AG10803 (cell line): ENCODE measurements at regions not wholly inside any gene's neighbourhood (a gene's known extent, or its start where the extent isn't known, plus 50 kb on each side); places are given as distances from the start of the nearest gene placed in this dataset.

ENCODE experiments used
- DNase-seq: peaks from one replicate; pipeline ENCODE4 v3.0.0; 2010; ENCODE audit warnings: low read depth
- H3K4me3 ChIP-seq: 2 replicates; pipeline ENCODE4 v1.5.1; 2011; ENCODE audit warnings: mild to moderate bottlenecking, low read length, control low read depth
- TF ChIP-seq, protein P1 (sequence below): conservative IDR thresholded peaks from 2 replicates; pipeline ENCODE4 v1.5.1; 2011; ENCODE audit warnings: mild to moderate bottlenecking, low read length, control low read depth, inconsistent platforms

DNA sequence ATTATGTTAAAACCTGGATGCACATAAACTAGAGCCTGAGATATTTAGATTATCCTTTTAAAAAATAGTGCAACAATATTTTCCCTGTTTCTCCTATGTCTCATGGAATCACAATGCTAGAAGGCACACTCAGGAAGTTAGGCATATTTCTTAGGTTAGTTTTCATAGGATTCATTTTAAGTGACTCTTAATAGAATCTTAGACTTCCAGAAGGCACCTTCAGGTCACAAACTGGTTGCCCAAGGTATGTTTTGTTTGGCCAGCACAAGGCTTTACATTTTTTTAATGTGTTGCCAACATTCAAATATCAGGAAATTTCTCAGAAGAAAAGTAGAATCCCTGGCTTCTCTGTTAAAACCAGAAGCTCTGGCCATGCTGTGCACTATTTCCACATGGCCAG, 129.3 kb downstream of the LNPK start:
- TF ChIP-seq, protein P1, sequence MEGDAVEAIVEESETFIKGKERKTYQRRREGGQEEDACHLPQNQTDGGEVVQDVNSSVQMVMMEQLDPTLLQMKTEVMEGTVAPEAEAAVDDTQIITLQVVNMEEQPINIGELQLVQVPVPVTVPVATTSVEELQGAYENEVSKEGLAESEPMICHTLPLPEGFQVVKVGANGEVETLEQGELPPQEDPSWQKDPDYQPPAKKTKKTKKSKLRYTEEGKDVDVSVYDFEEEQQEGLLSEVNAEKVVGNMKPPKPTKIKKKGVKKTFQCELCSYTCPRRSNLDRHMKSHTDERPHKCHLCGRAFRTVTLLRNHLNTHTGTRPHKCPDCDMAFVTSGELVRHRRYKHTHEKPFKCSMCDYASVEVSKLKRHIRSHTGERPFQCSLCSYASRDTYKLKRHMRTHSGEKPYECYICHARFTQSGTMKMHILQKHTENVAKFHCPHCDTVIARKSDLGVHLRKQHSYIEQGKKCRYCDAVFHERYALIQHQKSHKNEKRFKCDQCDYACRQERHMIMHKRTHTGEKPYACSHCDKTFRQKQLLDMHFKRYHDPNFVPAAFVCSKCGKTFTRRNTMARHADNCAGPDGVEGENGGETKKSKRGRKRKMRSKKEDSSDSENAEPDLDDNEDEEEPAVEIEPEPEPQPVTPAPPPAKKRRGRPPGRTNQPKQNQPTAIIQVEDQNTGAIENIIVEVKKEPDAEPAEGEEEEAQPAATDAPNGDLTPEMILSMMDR, result no peak
- H3K4me3 ChIP-seq, result no peak overlapping the region
- peak; percentile 72 for DNase-seq

GRCh38 chr2:175872005-175872348, 130.1 kb downstream of the LNPK start:
- DNase-seq, result no peak
- TF ChIP-seq, protein P1, result no peak
- no peak overlapping the region for H3K4me3 ChIP-seq

GRCh38 chr2:175871331-175872004, 130.6 kb downstream of the LNPK start:
- no peak overlapping the region for H3K4me3 ChIP-seq

GRCh38 chr2:175865716-175866115, 136.4 kb downstream of the LNPK start:
- H3K4me3 ChIP-seq, result no peak overlapping the region
- no peak for DNase-seq
- TF ChIP-seq, protein P1, result no peak

More at GRCh38 chr2:175871331-175872004, 130.6 kb downstream of the LNPK start:
- peak; percentile 87 for DNase-seq
- TF ChIP-seq, protein P1, result no peak

DNA sequence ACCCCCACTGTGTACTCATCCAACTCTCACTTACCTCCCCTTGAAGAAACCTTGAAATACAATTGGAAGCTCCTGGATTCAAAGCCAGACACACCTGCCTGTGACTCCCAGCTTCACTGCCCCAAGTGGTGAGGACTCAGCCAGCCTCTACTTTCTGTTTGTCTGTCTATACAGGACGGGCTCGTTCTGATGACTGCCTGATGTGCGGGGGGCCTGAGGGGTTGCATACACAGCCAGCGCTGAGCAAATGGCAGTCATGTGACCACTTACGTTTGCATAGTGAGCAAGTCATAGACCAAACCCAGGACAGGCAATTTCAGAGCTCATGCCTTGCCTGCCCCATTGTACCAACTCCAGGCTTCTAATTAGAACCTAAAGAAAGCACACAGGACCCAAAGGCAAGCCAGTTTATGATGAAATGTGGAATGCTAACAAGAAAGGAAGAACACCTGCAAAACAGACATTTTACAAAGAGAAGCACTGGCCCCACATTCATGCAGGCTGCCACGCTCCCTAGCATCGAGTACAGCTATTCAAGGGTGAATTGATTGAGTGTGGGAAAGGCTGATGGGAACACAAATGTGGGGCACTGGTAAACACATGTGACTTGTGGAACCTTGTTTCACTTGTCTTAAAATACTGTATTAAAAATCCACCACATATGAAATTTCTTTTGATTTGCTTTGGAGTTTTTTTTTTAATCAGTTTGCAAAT, 137.8 kb downstream of the LNPK start:
- no peak for DNase-seq

DNA sequence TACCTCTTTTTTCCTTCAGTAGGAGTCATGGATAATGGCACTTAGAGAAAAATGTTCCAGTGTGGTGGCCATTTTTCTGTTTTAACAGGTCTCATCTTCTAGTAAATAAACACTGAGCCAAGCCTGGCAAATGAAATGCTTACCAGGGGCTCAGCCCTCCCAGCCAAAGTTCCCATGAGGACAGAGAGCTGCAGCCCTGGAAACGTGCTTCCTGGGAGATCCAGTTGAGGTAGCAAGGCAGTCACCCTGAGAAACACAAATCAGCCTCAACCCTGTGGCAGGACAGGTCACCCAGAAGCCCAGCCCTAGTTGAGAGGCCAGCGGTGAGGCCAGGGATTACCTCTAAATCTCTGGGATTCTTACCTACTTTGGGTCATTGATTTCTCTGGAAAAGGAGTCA, 140.1 kb downstream of the LNPK start:
- no peak for DNase-seq
- TF ChIP-seq, protein P1, result no peak
- no peak overlapping the region for H3K4me3 ChIP-seq

More for the DNA sequence above, 137.8 kb downstream of the LNPK start:
- no peak overlapping the region for H3K4me3 ChIP-seq
- TF ChIP-seq, protein P1, result no peak
